Liver (tissue), 8 donors: ENCODE measurements at regions not wholly inside any gene's neighbourhood (a gene's known extent, or its start where the extent isn't known, plus 50 kb on each side); places are given as distances from the start of the nearest gene placed in this dataset.
"Not testable (repeated sequence)": the region's sequence is repeated elsewhere in the genome, so short reads cannot be mapped to it uniquely, and the experiment has no call there.

Experiments used
- DNase-seq: peaks from one replicate; pipeline ENCODE4 v3.0.0-alpha.2; 2017; ENCODE audit warnings: low spot score
- H3K27ac ChIP-seq, 2 donors: one replicate each; pipeline ENCODE4 v1.7.0; 2013; ENCODE audit warnings: inconsistent platforms in 2 of 2, low read length in 2 of 2, control low read depth in 1 of 2, low read depth in 1 of 2, mild to moderate bottlenecking in 1 of 2
- H3K27me3 ChIP-seq, 4 donors: one replicate each; pipeline versions ENCODE4 v1.6.1 to v1.7.0; 2013; ENCODE audit warnings: low read length in 3 of 4, inconsistent platforms in 1 of 4, mild to moderate bottlenecking in 1 of 4, moderate library complexity in 1 of 4; ENCODE audit not compliant: control insufficient read depth in 4 of 4, insufficient read depth in 4 of 4
- H3K36me3 ChIP-seq, 4 donors: one replicate each; pipeline versions ENCODE4 v1.6.1 to v1.7.0; 2013; ENCODE audit warnings: low read length in 3 of 4, mild to moderate bottlenecking in 3 of 4, low read depth in 1 of 4, moderate library complexity in 1 of 4; ENCODE audit not compliant: control insufficient read depth in 4 of 4, insufficient read depth in 3 of 4
- H3K4me1 ChIP-seq, 4 donors: one replicate each; pipeline versions ENCODE4 v1.6.1 to v1.7.0; 2013; ENCODE audit warnings: low read length in 3 of 4, mild to moderate bottlenecking in 3 of 4, moderate library complexity in 1 of 4; ENCODE audit not compliant: control insufficient read depth in 4 of 4, insufficient read depth in 4 of 4
- H3K4me3 ChIP-seq, 3 donors: one replicate each; pipeline versions ENCODE4 v1.6.1 to v1.7.0; 2013; ENCODE audit warnings: low read length in 3 of 3, control low read depth in 1 of 3, low read depth in 1 of 3, mild to moderate bottlenecking in 1 of 3
- H3K9ac ChIP-seq, 2 donors: one replicate each; pipeline ENCODE4 v1.7.0; 2013; ENCODE audit warnings: low read length in 2 of 2, mild to moderate bottlenecking in 2 of 2, moderate library complexity in 2 of 2, control low read depth in 1 of 2, low read depth in 1 of 2
- H3K9me3 ChIP-seq, 4 donors: one replicate each; pipeline versions ENCODE4 v1.6.1 to v1.7.0; 2013; ENCODE audit warnings: low read length in 3 of 4; ENCODE audit not compliant: control insufficient read depth in 4 of 4
- FOXA1 ChIP-seq: IDR thresholded peaks from 2 replicates; pipeline ENCODE4 v1.6.1; 2016; ENCODE audit warnings: antibody characterized with exemption
- GABPA ChIP-seq, 2 donors: IDR thresholded peaks in 1 of 2; conservative IDR thresholded peaks in 1 of 2; 2 replicates each; pipeline ENCODE4 v1.6.1; 2016; ENCODE audit warnings: antibody characterized with exemption in 2 of 2, mild to moderate bottlenecking in 1 of 2, moderate library complexity in 1 of 2
- WGBS: extraction: QIAGEN DNeasy Blood & Tissue Kit; methylation state at CpG from one replicate; pipeline ENCODE4 v1.1.7; 2013; 5-methylcytosine and 5-hydroxymethylcytosine counted together
- TF ChIP-seq, protein P1 (sequence below): fragments of 150-350 bp; IDR thresholded peaks from 2 replicates; pipeline ENCODE4 v1.5.1; 2017; ENCODE audit warnings: improper control_type of control experiment, low read depth, low read length; ENCODE audit not compliant: missing input control
- TF ChIP-seq, protein P2 (sequence below): IDR thresholded peaks from 2 replicates; pipeline ENCODE4 v1.6.1; 2016; ENCODE audit warnings: antibody characterized with exemption, mild to moderate bottlenecking
- TF ChIP-seq, protein P3 (sequence below): IDR thresholded peaks from 2 replicates; pipeline ENCODE4 v1.6.1; 2016; ENCODE audit warnings: antibody characterized with exemption
- donor health status: healthy.
- donor health status: healthy.
- donor health status: healthy.
- donor health status: healthy.
- donor health status: healthy.

DNA sequence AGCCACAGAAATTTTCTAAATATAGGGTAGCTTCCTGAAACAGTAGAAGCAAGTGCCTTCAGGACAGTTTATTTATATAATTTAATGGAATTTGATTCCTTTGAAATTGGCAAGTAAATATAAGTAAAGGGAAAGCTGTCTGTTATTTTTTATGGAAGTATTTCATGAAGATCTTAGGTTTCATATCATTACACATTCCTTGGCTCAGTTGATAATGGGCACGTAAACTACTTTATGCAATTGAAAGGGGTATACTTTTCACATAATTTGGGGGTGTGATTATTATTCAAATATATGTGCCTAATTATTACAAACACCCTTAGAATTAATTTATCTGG, 71.1 kb upstream of the RAP1B start:
- H3K4me1 ChIP-seq: peaks cover 0 to 15% (median 6%) of the 10 kb centered on the region in 4 donors
- H3K4me3 ChIP-seq: peak overlapping the region in 1 of 3 donors; percentile 32
- H3K36me3 ChIP-seq: no peaks in the 10 kb centered on the region
- 85% methylated on average over 1 of the region's 1 CpG for WGBS
- TF ChIP-seq FOXA1 (no peak), GABPA (IDR thresholded peaks at IDR 0.05 in 1 of 2, conservative IDR thresholded peaks at IDR 0.05 in 1 of 2) (no peak)
- TF ChIP-seq, protein P1, sequence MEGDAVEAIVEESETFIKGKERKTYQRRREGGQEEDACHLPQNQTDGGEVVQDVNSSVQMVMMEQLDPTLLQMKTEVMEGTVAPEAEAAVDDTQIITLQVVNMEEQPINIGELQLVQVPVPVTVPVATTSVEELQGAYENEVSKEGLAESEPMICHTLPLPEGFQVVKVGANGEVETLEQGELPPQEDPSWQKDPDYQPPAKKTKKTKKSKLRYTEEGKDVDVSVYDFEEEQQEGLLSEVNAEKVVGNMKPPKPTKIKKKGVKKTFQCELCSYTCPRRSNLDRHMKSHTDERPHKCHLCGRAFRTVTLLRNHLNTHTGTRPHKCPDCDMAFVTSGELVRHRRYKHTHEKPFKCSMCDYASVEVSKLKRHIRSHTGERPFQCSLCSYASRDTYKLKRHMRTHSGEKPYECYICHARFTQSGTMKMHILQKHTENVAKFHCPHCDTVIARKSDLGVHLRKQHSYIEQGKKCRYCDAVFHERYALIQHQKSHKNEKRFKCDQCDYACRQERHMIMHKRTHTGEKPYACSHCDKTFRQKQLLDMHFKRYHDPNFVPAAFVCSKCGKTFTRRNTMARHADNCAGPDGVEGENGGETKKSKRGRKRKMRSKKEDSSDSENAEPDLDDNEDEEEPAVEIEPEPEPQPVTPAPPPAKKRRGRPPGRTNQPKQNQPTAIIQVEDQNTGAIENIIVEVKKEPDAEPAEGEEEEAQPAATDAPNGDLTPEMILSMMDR: no peak
- TF ChIP-seq, protein P2, sequence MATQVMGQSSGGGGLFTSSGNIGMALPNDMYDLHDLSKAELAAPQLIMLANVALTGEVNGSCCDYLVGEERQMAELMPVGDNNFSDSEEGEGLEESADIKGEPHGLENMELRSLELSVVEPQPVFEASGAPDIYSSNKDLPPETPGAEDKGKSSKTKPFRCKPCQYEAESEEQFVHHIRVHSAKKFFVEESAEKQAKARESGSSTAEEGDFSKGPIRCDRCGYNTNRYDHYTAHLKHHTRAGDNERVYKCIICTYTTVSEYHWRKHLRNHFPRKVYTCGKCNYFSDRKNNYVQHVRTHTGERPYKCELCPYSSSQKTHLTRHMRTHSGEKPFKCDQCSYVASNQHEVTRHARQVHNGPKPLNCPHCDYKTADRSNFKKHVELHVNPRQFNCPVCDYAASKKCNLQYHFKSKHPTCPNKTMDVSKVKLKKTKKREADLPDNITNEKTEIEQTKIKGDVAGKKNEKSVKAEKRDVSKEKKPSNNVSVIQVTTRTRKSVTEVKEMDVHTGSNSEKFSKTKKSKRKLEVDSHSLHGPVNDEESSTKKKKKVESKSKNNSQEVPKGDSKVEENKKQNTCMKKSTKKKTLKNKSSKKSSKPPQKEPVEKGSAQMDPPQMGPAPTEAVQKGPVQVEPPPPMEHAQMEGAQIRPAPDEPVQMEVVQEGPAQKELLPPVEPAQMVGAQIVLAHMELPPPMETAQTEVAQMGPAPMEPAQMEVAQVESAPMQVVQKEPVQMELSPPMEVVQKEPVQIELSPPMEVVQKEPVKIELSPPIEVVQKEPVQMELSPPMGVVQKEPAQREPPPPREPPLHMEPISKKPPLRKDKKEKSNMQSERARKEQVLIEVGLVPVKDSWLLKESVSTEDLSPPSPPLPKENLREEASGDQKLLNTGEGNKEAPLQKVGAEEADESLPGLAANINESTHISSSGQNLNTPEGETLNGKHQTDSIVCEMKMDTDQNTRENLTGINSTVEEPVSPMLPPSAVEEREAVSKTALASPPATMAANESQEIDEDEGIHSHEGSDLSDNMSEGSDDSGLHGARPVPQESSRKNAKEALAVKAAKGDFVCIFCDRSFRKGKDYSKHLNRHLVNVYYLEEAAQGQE: no peak
- TF ChIP-seq, protein P3, sequence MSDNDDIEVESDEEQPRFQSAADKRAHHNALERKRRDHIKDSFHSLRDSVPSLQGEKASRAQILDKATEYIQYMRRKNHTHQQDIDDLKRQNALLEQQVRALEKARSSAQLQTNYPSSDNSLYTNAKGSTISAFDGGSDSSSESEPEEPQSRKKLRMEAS: no peak
- H3K27ac ChIP-seq: peak overlapping the region in 1 of 2 donors; percentile 58
- no peaks in the 10 kb centered on the region for H3K9me3 ChIP-seq
- peak overlapping the region in 1 of 2 donors; percentile 21 for H3K9ac ChIP-seq
- no peaks in the 10 kb centered on the region for H3K27me3 ChIP-seq
- no peak for DNase-seq

DNA sequence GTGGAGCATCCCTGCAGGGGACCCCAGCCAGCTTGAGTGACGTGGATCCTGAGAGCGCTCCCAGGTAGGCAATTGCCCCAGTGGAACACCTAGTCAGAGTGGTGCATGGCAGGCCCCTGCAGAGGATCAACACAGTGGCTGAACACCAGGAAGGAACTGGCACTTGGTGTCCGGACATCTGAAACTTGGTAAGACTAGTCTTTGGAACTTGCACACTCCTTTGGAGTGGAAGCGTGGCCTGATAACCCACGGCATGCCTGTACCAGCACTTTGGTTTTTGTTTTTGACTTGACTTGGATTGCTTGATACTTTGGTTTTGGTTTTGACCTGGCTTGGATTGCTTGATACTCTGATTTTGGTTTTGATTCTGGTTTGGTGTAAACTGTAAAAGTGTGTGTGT, 69.9 kb upstream of the RAP1B start:
- H3K9me3 ChIP-seq, H3K36me3 ChIP-seq, H3K27me3 ChIP-seq, DNase-seq, H3K4me3 ChIP-seq, H3K9ac ChIP-seq, H3K27ac ChIP-seq: not testable (repeated sequence)
- H3K4me1 ChIP-seq: peaks cover 0 to 15% (median 6%) of the 10 kb centered on the region in 4 donors
- 95% methylated on average over 5 of the region's 5 CpGs for WGBS

DNA sequence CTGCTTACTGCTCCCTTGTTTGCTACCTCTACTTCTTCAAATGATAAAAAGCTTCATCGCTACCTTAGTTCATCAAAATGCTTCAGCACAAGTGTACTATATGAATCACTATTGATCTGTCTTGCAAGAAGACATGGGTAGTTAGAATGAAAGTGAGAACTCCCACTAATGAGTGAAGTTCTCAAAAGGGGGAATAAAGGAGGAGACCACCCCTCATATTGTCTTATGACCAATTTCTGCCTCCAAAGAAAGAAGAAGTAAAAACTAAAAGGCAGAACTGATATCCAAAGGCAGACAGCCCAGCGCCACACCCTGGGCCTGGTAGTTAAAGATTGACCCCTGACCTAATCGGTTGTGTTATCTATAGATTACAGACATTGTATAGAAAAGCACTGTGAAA, 63.4 kb upstream of the RAP1B start:
- not testable (repeated sequence) for H3K27me3 ChIP-seq, DNase-seq, H3K9ac ChIP-seq, H3K9me3 ChIP-seq, H3K27ac ChIP-seq, H3K4me3 ChIP-seq, H3K4me1 ChIP-seq, H3K36me3 ChIP-seq
- WGBS: 92% methylated on average over 3 of the region's 3 CpGs

DNA sequence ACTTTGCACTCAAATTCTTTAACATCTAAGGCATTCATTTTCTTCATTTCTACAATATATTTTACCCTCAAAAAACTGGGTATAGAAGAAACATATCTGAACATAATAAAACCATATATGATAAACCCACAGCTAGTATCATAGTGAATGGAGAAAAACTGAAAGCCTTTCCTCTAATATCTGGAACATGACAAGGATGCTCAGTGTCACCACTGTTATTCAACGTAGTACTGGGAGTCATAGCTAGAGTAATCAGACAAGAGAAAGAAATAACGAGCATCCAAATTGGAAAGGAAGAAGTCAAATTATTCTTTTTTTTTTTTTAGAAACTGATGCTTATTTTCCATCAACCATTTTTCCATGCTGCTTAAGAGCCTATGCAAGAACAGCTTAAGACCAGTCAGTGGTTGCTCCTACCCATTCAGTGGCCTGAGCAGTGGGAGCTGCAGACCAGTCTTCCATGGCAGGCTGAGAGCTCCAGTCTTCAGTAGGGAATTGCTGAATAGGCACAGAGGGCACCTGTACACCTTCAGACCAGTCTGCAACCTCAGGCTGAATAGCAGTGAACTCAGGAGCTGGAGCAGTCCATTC, 58.0 kb upstream of the RAP1B start:
- H3K4me3 ChIP-seq, H3K9me3 ChIP-seq, H3K36me3 ChIP-seq, H3K4me1 ChIP-seq, DNase-seq, H3K27me3 ChIP-seq, H3K27ac ChIP-seq, H3K9ac ChIP-seq: not testable (repeated sequence)
- 82% methylated on average over 2 of the region's 2 CpGs for WGBS
